ENCODE measurements at regions not wholly inside any gene's neighbourhood (a gene's known extent, or its start where the extent isn't known, plus 50 kb on each side); places are given as distances from the start of the nearest gene placed in this dataset.
"Not testable (repeated sequence)": the region's sequence is repeated elsewhere in the genome, so short reads cannot be mapped to it uniquely, and the experiment has no call there.

GRCh38 chr3:180430896-180431295 lies 171.1 kb upstream of the TTC14 start:
- 30 to 59% methylated on average over 2 of the region's 2 CpGs for WGBS, 2 experiments (ENCODE audit: low coverage in 1 of 2, low lambda C conversion rate in 2 of 2, missing lambda C conversion rate in 2 of 2)

GRCh38 chr3:180433152-180433551 lies 168.8 kb upstream of the TTC14 start:
- Histone ChIP-seq H3K4me1 (ENCODE audit: insufficient read depth) (no peaks in the 10 kb centered on the region), H4K20me1 (ENCODE audit: insufficient read depth) (no peaks in the 10 kb centered on the region), H3K9me3 (ENCODE audit: low read depth) (no peaks in the 10 kb centered on the region), H3K27me3 (replicated peaks; ENCODE audit: insufficient read depth) (no peaks in the 10 kb centered on the region), H3F3A (ENCODE audit: insufficient read depth) (peaks cover 13% of the 10 kb centered on the region; the same call in 1 of the 2 replicates), H3K9ac (no peak overlapping the region), H3K27ac (peak overlapping the region; percentile 17; the same call in 1 of the 2 replicates), H3K36me3 (ENCODE audit: low read depth) (no peaks in the 10 kb centered on the region), H3K9me2 (ENCODE audit: insufficient read depth) (no peaks in the 10 kb centered on the region), H3K4me3 (no peak overlapping the region), H3K79me2 (ENCODE audit: insufficient read depth) (no peaks in the 10 kb centered on the region), H2AFZ (peak overlapping the region; percentile 50), H3K4me2 (ENCODE audit: unreplicated experiment) (no peak overlapping the region)
- WGBS, 2 experiments (ENCODE audit: low coverage in 1 of 2, low lambda C conversion rate in 2 of 2, missing lambda C conversion rate in 2 of 2), result 37 to 44% methylated on average over 1 of the region's 1 CpG
- no peak for TF ChIP-seq EZH2phosphoT487 (IDR thresholded peaks at IDR 0.05; ENCODE audit: insufficient read depth, low read depth)
- no peak for TF ChIP-seq EZH2 (IDR thresholded peaks at IDR 0.05; ENCODE audit: insufficient read depth, poor library complexity, severe bottlenecking)
- peak; percentile 79 for DNase-seq
- in situ Hi-C loops (cut with MboI), result no loop called here

More at GRCh38 chr3:180430896-180431295, 171.1 kb upstream of the TTC14 start:
- TF ChIP-seq EZH2 (IDR thresholded peaks at IDR 0.05; ENCODE audit: insufficient read depth, poor library complexity, severe bottlenecking) (no peak), EZH2phosphoT487 (IDR thresholded peaks at IDR 0.05; ENCODE audit: insufficient read depth, low read depth) (no peak)
- H3K4me2 ChIP-seq (ENCODE audit: unreplicated experiment), result no peak overlapping the region
- no peaks in the 10 kb centered on the region for H3K36me3 ChIP-seq (ENCODE audit: low read depth)
- H3K9me2 ChIP-seq (ENCODE audit: insufficient read depth), result no peaks in the 10 kb centered on the region
- no peak for DNase-seq
- no peaks in the 10 kb centered on the region for H4K20me1 ChIP-seq (ENCODE audit: insufficient read depth)
- no peak overlapping the region for H3K27ac ChIP-seq
- no peaks in the 10 kb centered on the region for H3K79me2 ChIP-seq (ENCODE audit: insufficient read depth)
- in situ Hi-C loops (cut with MboI), result no loop called here
- no peak overlapping the region for H3K4me3 ChIP-seq
- no peak overlapping the region for H3K9ac ChIP-seq
- H3K27me3 ChIP-seq (replicated peaks; ENCODE audit: insufficient read depth), result no peaks in the 10 kb centered on the region
- H3K4me1 ChIP-seq (ENCODE audit: insufficient read depth), result no peaks in the 10 kb centered on the region
- no peak overlapping the region for H2AFZ ChIP-seq
- H3F3A ChIP-seq (ENCODE audit: insufficient read depth), result peaks cover 13% of the 10 kb centered on the region; the same call in 1 of the 2 replicates
- H3K9me3 ChIP-seq (ENCODE audit: low read depth), result no peaks in the 10 kb centered on the region

- no peak overlapping the region for H3K27ac ChIP-seq
- no peak overlapping the region for H3K4me3 ChIP-seq
- no peaks in the 10 kb centered on the region for H3F3A ChIP-seq (ENCODE audit: insufficient read depth)
- no peaks in the 10 kb centered on the region for H3K27me3 ChIP-seq (replicated peaks; ENCODE audit: insufficient read depth)
- WGBS, 2 experiments (ENCODE audit: low coverage in 1 of 2, low lambda C conversion rate in 2 of 2, missing lambda C conversion rate in 2 of 2), result 29 to 37% methylated on average over 3 of the region's 3 CpGs
- no peaks in the 10 kb centered on the region for H3K9me3 ChIP-seq (ENCODE audit: low read depth)
- no peaks in the 10 kb centered on the region for H4K20me1 ChIP-seq (ENCODE audit: insufficient read depth)
- TF ChIP-seq EZH2phosphoT487 (IDR thresholded peaks at IDR 0.05; ENCODE audit: insufficient read depth, low read depth) (no peak), EZH2 (IDR thresholded peaks at IDR 0.05; ENCODE audit: insufficient read depth, poor library complexity, severe bottlenecking) (no peak)
- no peaks in the 10 kb centered on the region for H3K36me3 ChIP-seq (ENCODE audit: low read depth)
- no peak overlapping the region for H3K4me2 ChIP-seq (ENCODE audit: unreplicated experiment)
- H3K9me2 ChIP-seq (ENCODE audit: insufficient read depth), result no peaks in the 10 kb centered on the region
- no peaks in the 10 kb centered on the region for H3K4me1 ChIP-seq (ENCODE audit: insufficient read depth)
- in situ Hi-C loops (cut with MboI), result no loop called here
- DNase-seq, result peak; percentile 35
- no peak overlapping the region for H2AFZ ChIP-seq
- H3K79me2 ChIP-seq (ENCODE audit: insufficient read depth), result no peaks in the 10 kb centered on the region
- H3K9ac ChIP-seq, result no peak overlapping the region
Measured at GRCh38 chr3:180447136-180447535, 154.8 kb upstream of the TTC14 start.

GRCh38 chr3:180448407-180448806 lies 153.6 kb upstream of the TTC14 start:
- H3K27me3 ChIP-seq (replicated peaks; ENCODE audit: insufficient read depth); H2AFZ ChIP-seq; H3K9me2 ChIP-seq (ENCODE audit: insufficient read depth); in situ Hi-C loops (cut with MboI); H3K36me3 ChIP-seq (ENCODE audit: low read depth); H3K27ac ChIP-seq; H3K4me1 ChIP-seq (ENCODE audit: insufficient read depth); H4K20me1 ChIP-seq (ENCODE audit: insufficient read depth); H3K9me3 ChIP-seq (ENCODE audit: low read depth); H3F3A ChIP-seq (ENCODE audit: insufficient read depth); H3K4me3 ChIP-seq; H3K9ac ChIP-seq; DNase-seq; H3K4me2 ChIP-seq (ENCODE audit: unreplicated experiment); H3K79me2 ChIP-seq (ENCODE audit: insufficient read depth): not testable (repeated sequence)
- WGBS, 2 experiments (ENCODE audit: low coverage in 1 of 2, low lambda C conversion rate in 2 of 2, missing lambda C conversion rate in 2 of 2), result 69 to 71% methylated on average over 17 of the region's 17 CpGs

GRCh38 chr3:180457225-180457624 lies 144.7 kb upstream of the TTC14 start:
- no peak overlapping the region for H3K9ac ChIP-seq
- H4K20me1 ChIP-seq (ENCODE audit: insufficient read depth), result no peaks in the 10 kb centered on the region
- H3K4me2 ChIP-seq (ENCODE audit: unreplicated experiment), result no peak overlapping the region
- peak; percentile 1 for DNase-seq
- H3K79me2 ChIP-seq (ENCODE audit: insufficient read depth), result no peaks in the 10 kb centered on the region
- H3K4me1 ChIP-seq (ENCODE audit: insufficient read depth), result no peaks in the 10 kb centered on the region
- H3K4me3 ChIP-seq, result no peak overlapping the region
- in situ Hi-C loops (cut with MboI), result no loop called here
- H3K27ac ChIP-seq, result no peak overlapping the region
- H3K9me2 ChIP-seq (ENCODE audit: insufficient read depth), result no peaks in the 10 kb centered on the region
- no peaks in the 10 kb centered on the region for H3K36me3 ChIP-seq (ENCODE audit: low read depth)
- no peaks in the 10 kb centered on the region for H3K27me3 ChIP-seq (replicated peaks; ENCODE audit: insufficient read depth)
- H2AFZ ChIP-seq, result no peak overlapping the region
- no peaks in the 10 kb centered on the region for H3F3A ChIP-seq (ENCODE audit: insufficient read depth)
- no peaks in the 10 kb centered on the region for H3K9me3 ChIP-seq (ENCODE audit: low read depth)
- TF ChIP-seq EZH2 (IDR thresholded peaks at IDR 0.05; ENCODE audit: insufficient read depth, poor library complexity, severe bottlenecking) (no peak), EZH2phosphoT487 (IDR thresholded peaks at IDR 0.05; ENCODE audit: insufficient read depth, low read depth) (no peak)
